SK-N-SH (cell line): ENCODE measurements at regions not wholly inside any gene's neighbourhood (a gene's known extent, or its start where the extent isn't known, plus 50 kb on each side); places are given as distances from the start of the nearest gene placed in this dataset.

Source experiments
- CTCF ChIA-PET: fragments of 300-600, 350-600 bp; formaldehyde crosslinking; extraction: SDS; loops from one replicate; lab custom pipeline; 2021; lab: Yijun Ruan, JAX
- POLR2A ChIA-PET: fragments of 350-600 bp; sonication (Branson Sonifier 250); formaldehyde crosslinking; extraction: SDS; loops from one replicate; lab custom pipeline; 2020; ENCODE audit warnings: antibody characterized with exemption, inconsistent platforms; lab: Yijun Ruan, JAX
- DNase-seq: peaks from one replicate; pipeline ENCODE4 v3.0.0; 2012
- H2AFZ ChIP-seq: fragments of 200-600 bp; sonication (generic); 2 replicates; pipeline ENCODE4 v1.8.1; 2016; ENCODE audit warnings: antibody characterized with exemption, mild to moderate bottlenecking, low read depth
- H3F3A ChIP-seq: fragments of 200-600 bp; sonication (generic); replicated peaks from 2 replicates; pipeline ENCODE3; 2016; ENCODE audit warnings: antibody characterized with exemption, mild to moderate bottlenecking; ENCODE audit not compliant: insufficient read depth
- H3K27ac ChIP-seq, 2 experiments: fragments of 200-500 bp in 1 of 2; fragments of 200-600 bp in 1 of 2; sonication (Bioruptor generic) in 1 of 2; sonication (generic), shearing (Covaris generic) in 1 of 2; 2 replicates each; pipeline versions ENCODE4 v1.5.1 to v1.6.1; 2014 to 2016; ENCODE audit warnings: low read depth in 2 of 2, inconsistent platforms in 1 of 2, low read length in 1 of 2, mild to moderate bottlenecking in 1 of 2, mixed read lengths in 1 of 2
- H3K27me3 ChIP-seq: fragments of 200-600 bp; sonication (generic), shearing (Covaris generic); 2 replicates; pipeline ENCODE4 v1.6.1; 2016; ENCODE audit warnings: mixed run types; ENCODE audit not compliant: insufficient read depth
- H3K36me3 ChIP-seq, 2 experiments: fragments of 200-500 bp in 1 of 2; fragments of 200-600 bp in 1 of 2; sonication (Bioruptor generic) in 1 of 2; sonication (generic) in 1 of 2; replicated peaks in 1 of 2; 2 replicates each; pipeline versions ENCODE3 to v1.5.1; 2014 to 2016; ENCODE audit warnings: low read length in 1 of 2, mild to moderate bottlenecking in 1 of 2; ENCODE audit not compliant: insufficient read depth in 2 of 2, control insufficient read depth in 1 of 2
- H3K4me1 ChIP-seq, 2 experiments: fragments of 200-500 bp in 1 of 2; fragments of 200-600 bp in 1 of 2; sonication (Bioruptor generic) in 1 of 2; sonication (generic), shearing (Covaris generic) in 1 of 2; 2 replicates each; pipeline versions ENCODE4 v1.5.1 to v1.6.1; 2014 to 2016; ENCODE audit warnings: low read depth in 1 of 2, low read length in 1 of 2, mixed run types in 1 of 2; ENCODE audit not compliant: insufficient read depth in 2 of 2, control insufficient read depth in 1 of 2
- H3K4me2 ChIP-seq: fragments of 200-600 bp; sonication (generic), shearing (Covaris generic); 2 replicates; pipeline ENCODE4 v1.6.1; 2017; ENCODE audit warnings: mixed run types
- H3K4me3 ChIP-seq, 2 experiments: fragments of 200-500 bp in 1 of 2; fragments of 200-600 bp in 1 of 2; sonication (Bioruptor generic) in 1 of 2; sonication (generic), shearing (Covaris generic) in 1 of 2; 2 replicates each; pipeline versions ENCODE4 v1.5.1 to v1.8.1; 2014 to 2016; ENCODE audit warnings: low read depth in 2 of 2, inconsistent platforms in 1 of 2, low read length in 1 of 2, mild to moderate bottlenecking in 1 of 2, mixed read lengths in 1 of 2, moderate library complexity in 1 of 2
- H3K79me2 ChIP-seq: fragments of 200-600 bp; sonication (generic); 2 replicates; pipeline ENCODE4 v1.8.1; 2017; ENCODE audit warnings: mild to moderate bottlenecking; ENCODE audit not compliant: insufficient read depth
- H3K9ac ChIP-seq: fragments of 200-600 bp; sonication (generic); 2 replicates; pipeline ENCODE4 v1.6.1; 2017; ENCODE audit warnings: mixed run types
- H3K9me2 ChIP-seq: fragments of 200-600 bp; sonication (generic); 2 replicates; pipeline ENCODE4 v1.6.1; 2017; ENCODE audit warnings: mixed run types
- H3K9me3 ChIP-seq: fragments of 200-600 bp; sonication (generic); 2 replicates; pipeline ENCODE4 v1.6.1; 2017; ENCODE audit warnings: mixed run types, mild to moderate bottlenecking, moderate library complexity
- H4K20me1 ChIP-seq: fragments of 200-600 bp; sonication (generic); 2 replicates; pipeline ENCODE4 v1.6.1; 2017; ENCODE audit warnings: mild to moderate bottlenecking, mixed run types; ENCODE audit not compliant: insufficient read depth
- CHD2 ChIP-seq: fragments of 150-350 bp; IDR thresholded peaks from 2 replicates; pipeline ENCODE4 v1.6.1; 2018; ENCODE audit warnings: low read length; ENCODE audit not compliant: partially characterized antibody
- CTCF ChIP-seq: fragments of 200-600 bp; sonication (generic); IDR thresholded peaks from 2 replicates; pipeline ENCODE4 v1.6.1; 2017; ENCODE audit warnings: antibody characterized with exemption, mild to moderate bottlenecking, moderate library complexity
- ELF1 ChIP-seq: IDR thresholded peaks from 2 replicates; pipeline ENCODE4 v1.4.0; 2012
- EP300 ChIP-seq, 2 experiments: IDR thresholded peaks; 2 replicates each; pipeline versions ENCODE4 v1.4.0 to v1.6.1; 2012; ENCODE audit warnings: borderline replicate concordance in 1 of 2, low read depth in 1 of 2, low read length in 1 of 2
- EZH2phosphoT487 ChIP-seq: fragments of 200-600 bp; sonication (generic); IDR thresholded peaks from 2 replicates; pipeline ENCODE4 v1.6.1; 2017; ENCODE audit warnings: low read depth, mixed run types, mild to moderate bottlenecking, antibody characterized with exemption, moderate library complexity, borderline replicate concordance
- FOXJ3 ChIP-seq: sonication (generic); formaldehyde crosslinking; IDR thresholded peaks from 2 replicates; pipeline ENCODE4 v1.5.1; 2020; ENCODE audit warnings: mild to moderate bottlenecking, missing genetic modification reagents
- GABPA ChIP-seq: IDR thresholded peaks from 2 replicates; pipeline ENCODE4 v1.4.0; 2012; ENCODE audit warnings: low read depth, mild to moderate bottlenecking
- GATA2 ChIP-seq: sonication (generic); formaldehyde crosslinking; IDR thresholded peaks from 2 replicates; pipeline ENCODE4 v1.5.0; 2020; ENCODE audit warnings: mild to moderate bottlenecking, missing genetic modification reagents
- MEF2A ChIP-seq: IDR thresholded peaks from 2 replicates; pipeline ENCODE4 v1.4.0; 2012; ENCODE audit warnings: low read depth, borderline replicate concordance
- NRF1 ChIP-seq: IDR thresholded peaks from 2 replicates; pipeline ENCODE4 v1.6.1; 2012; ENCODE audit warnings: low read depth, mild to moderate bottlenecking, low read length
- POLR2AphosphoS5 ChIP-seq: IDR thresholded peaks from 2 replicates; pipeline ENCODE4 v1.6.1; 2012; ENCODE audit warnings: low read depth, low read length
- SIN3A ChIP-seq: IDR thresholded peaks from 2 replicates; pipeline ENCODE4 v1.6.1; 2012; ENCODE audit warnings: low read depth, mild to moderate bottlenecking, low read length, moderate library complexity, borderline replicate concordance
- TAF1 ChIP-seq: IDR thresholded peaks from 2 replicates; pipeline ENCODE4 v1.6.1; 2012; ENCODE audit warnings: low read depth, mild to moderate bottlenecking, low read length, moderate library complexity, borderline replicate concordance
- TCF12 ChIP-seq: IDR thresholded peaks from 2 replicates; pipeline ENCODE4 v1.4.0; 2012
- TEAD4 ChIP-seq: IDR thresholded peaks from 2 replicates; pipeline ENCODE4 v1.4.0; 2012; ENCODE audit warnings: mild to moderate bottlenecking, borderline replicate concordance; ENCODE audit not compliant: insufficient read depth
- USF1 ChIP-seq: IDR thresholded peaks from 2 replicates; pipeline ENCODE4 v1.4.0; 2012; ENCODE audit warnings: low read depth, borderline replicate concordance
- YY1 ChIP-seq: IDR thresholded peaks from 2 replicates; pipeline ENCODE4 v1.4.0; 2012; ENCODE audit warnings: low read depth, mild to moderate bottlenecking
- WGBS: methylation state at CpG from one replicate; pipeline ENCODE4 v1.1.6; 2017; ENCODE audit warnings: low lambda C conversion rate; 5-methylcytosine and 5-hydroxymethylcytosine counted together
- TF ChIP-seq, protein P1 (sequence below): IDR thresholded peaks from 2 replicates; pipeline ENCODE4 v1.4.0; 2012; ENCODE audit warnings: low read depth, borderline replicate concordance
- TF ChIP-seq, protein P2 (sequence below): IDR thresholded peaks from 2 replicates; pipeline ENCODE4 v1.4.0; 2012; ENCODE audit warnings: low read depth

- Histone ChIP-seq H3K27me3 (no peaks in the 10 kb centered on the region), H3K4me3 (no peak overlapping the region), H3K4me2 (no peak overlapping the region), H3K27ac (no peak overlapping the region), H3K36me3 (no peaks in the 10 kb centered on the region), H2AFZ (no peak overlapping the region), H3F3A (no peaks in the 10 kb centered on the region), H3K4me1 (peaks cover 0 to 19% of the 10 kb centered on the region in 2 experiments; a peak in 2 of 4 replicates), H4K20me1 (no peaks in the 10 kb centered on the region), H3K9ac (no peak overlapping the region), H3K9me3 (peaks cover 7% of the 10 kb centered on the region), H3K9me2 (no peaks in the 10 kb centered on the region), H3K79me2 (no peaks in the 10 kb centered on the region)
- 77% methylated on average over 4 of the region's 4 CpGs for WGBS
- TF ChIP-seq ELF1 (no peak), EZH2phosphoT487 (no peak), CHD2 (no peak), GABPA (no peak), TCF12 (no peak), GATA2 (no peak), USF1 (no peak), TAF1 (no peak)
- TF ChIP-seq, protein P1, sequence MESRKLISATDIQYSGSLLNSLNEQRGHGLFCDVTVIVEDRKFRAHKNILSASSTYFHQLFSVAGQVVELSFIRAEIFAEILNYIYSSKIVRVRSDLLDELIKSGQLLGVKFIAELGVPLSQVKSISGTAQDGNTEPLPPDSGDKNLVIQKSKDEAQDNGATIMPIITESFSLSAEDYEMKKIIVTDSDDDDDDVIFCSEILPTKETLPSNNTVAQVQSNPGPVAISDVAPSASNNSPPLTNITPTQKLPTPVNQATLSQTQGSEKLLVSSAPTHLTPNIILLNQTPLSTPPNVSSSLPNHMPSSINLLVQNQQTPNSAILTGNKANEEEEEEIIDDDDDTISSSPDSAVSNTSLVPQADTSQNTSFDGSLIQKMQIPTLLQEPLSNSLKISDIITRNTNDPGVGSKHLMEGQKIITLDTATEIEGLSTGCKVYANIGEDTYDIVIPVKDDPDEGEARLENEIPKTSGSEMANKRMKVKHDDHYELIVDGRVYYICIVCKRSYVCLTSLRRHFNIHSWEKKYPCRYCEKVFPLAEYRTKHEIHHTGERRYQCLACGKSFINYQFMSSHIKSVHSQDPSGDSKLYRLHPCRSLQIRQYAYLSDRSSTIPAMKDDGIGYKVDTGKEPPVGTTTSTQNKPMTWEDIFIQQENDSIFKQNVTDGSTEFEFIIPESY, result no peak
- TF ChIP-seq, protein P2, sequence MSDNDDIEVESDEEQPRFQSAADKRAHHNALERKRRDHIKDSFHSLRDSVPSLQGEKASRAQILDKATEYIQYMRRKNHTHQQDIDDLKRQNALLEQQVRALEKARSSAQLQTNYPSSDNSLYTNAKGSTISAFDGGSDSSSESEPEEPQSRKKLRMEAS, result no peak
- POLR2A ChIA-PET, result no interaction called here
- DNase-seq, result no peak
- CTCF ChIA-PET, result no interaction called here
Measured at GRCh38 chr2:45192991-45193390, 183.7 kb upstream of the SIX2 start.

DNA sequence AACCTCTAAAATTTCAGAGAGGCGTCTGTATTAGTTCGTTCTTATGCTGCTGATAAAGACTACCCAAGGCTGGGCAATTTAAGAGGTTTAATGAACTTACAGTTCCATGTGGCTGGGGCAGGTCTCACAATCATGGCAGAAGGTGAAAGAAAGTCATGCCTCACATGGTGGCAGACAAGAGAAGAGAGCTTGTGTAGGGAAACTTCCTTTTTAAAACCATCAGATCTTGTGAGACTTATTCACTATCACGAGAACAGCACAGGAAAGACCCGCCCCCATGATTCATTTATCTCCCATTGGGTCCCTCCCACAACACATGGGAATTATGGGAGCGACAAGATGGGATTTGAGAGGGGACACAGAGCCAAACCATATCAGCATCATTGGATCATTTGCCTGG lies 183.2 kb upstream of the SIX2 start:
- H3K4me1 ChIP-seq, result peaks cover 0 to 19% of the 10 kb centered on the region in 2 experiments; a peak in 2 of 4 replicates
- POLR2A ChIA-PET, result no interaction called here
- H3F3A ChIP-seq, result no peaks in the 10 kb centered on the region
- H3K79me2 ChIP-seq, result no peaks in the 10 kb centered on the region
- no peak for TF ChIP-seq NRF1
- no peak for TF ChIP-seq EZH2phosphoT487
- no peak for TF ChIP-seq POLR2AphosphoS5
- TF ChIP-seq CHD2, result no peak
- no peak for TF ChIP-seq TEAD4
- no peak for TF ChIP-seq FOXJ3
- TF ChIP-seq TCF12, result no peak
- TF ChIP-seq GATA2, result no peak
- TF ChIP-seq, protein P1, result no peak
- no peak for TF ChIP-seq MEF2A
- no peak for TF ChIP-seq SIN3A
- no peak for TF ChIP-seq CTCF
- TF ChIP-seq YY1, result no peak
- TF ChIP-seq, protein P2, result no peak
- no peak for TF ChIP-seq EP300 (IDR thresholded peaks at IDR 0.05; ENCODE audit: borderline replicate concordance in 1 of 2, low read depth in 1 of 2, low read length in 1 of 2)
- DNase-seq, result no peak
- H4K20me1 ChIP-seq, result no peaks in the 10 kb centered on the region
- 85% methylated on average over 5 of the region's 5 CpGs for WGBS
- no peaks in the 10 kb centered on the region for H3K9me2 ChIP-seq
- CTCF ChIA-PET, result no interaction called here
- H3K4me3 ChIP-seq, result no peak overlapping the region
- peaks cover 3% of the 10 kb centered on the region for H3K9me3 ChIP-seq
- H3K4me2 ChIP-seq, result no peak overlapping the region
- no peaks in the 10 kb centered on the region for H3K27me3 ChIP-seq
- H3K36me3 ChIP-seq, result no peaks in the 10 kb centered on the region
- no peak overlapping the region for H2AFZ ChIP-seq
- no peak overlapping the region for H3K9ac ChIP-seq
- H3K27ac ChIP-seq, result peak overlapping the region in 1 of 2 experiments; percentile 90; a peak in 2 of 4 replicates
